ENCODE measurements at regions not wholly inside any gene's neighbourhood (a gene's known extent, or its start where the extent isn't known, plus 50 kb on each side); places are given as distances from the start of the nearest gene placed in this dataset.

DNA sequence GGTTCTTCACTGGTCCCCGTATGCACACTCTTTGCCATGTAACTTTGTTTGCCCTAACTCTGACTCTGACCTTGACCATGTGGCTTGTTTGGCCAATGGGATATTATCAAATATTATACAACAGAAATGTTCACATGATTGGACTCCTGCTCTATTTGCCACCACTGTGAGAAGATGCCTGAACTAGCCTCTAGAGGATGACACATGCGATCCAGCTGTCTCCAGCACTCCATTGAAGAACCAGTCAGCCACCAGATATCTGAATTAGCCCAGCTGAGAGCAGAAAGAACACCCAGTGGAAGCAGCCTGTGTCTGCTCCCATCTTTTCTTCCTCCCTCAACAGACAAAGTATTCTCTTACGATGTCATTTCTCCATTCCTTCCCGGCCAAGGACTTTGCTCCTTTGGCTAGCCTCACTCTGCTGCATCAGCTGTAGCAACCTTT, 412.1 kb downstream of the IRS1 start:
- no TSS peak for BruUV-seq (replicated peaks)
- TF ChIP-seq KDM2A (CRISPR knock-in tag; IDR thresholded peaks at IDR 0.05; ENCODE audit: borderline replicate concordance, low read depth): 0 out of 2 replicates have a peak, but pooled peaks have one; percentile 15
- peak; percentile 91 for TF ChIP-seq ZMYM4 (CRISPR knock-in tag; IDR thresholded peaks at IDR 0.05)
- no peak for TF ChIP-seq FOXA1 (IDR thresholded peaks at IDR 0.05)
- peak; percentile 38; the same call in 1 of the 2 replicates for TF ChIP-seq FOXA1 (CRISPR knock-in tag; IDR thresholded peaks at IDR 0.05)
- peak; percentile 55; the same call in 1 of the 2 replicates for TF ChIP-seq BCL6 (CRISPR knock-in tag; IDR thresholded peaks at IDR 0.05)
- 0 out of 2 replicates have a peak, but pooled peaks have one; percentile 49 for TF ChIP-seq ARID2 (CRISPR knock-in tag; IDR thresholded peaks at IDR 0.05; ENCODE audit: borderline replicate concordance)
- TF ChIP-seq HOXA3 (CRISPR knock-in tag; IDR thresholded peaks at IDR 0.05): 0 out of 2 replicates have a peak, but pooled peaks have one; percentile 35
- TF ChIP-seq ZNF331 (CRISPR knock-in tag; IDR thresholded peaks at IDR 0.05): peak; percentile 11; the same call in 1 of the 2 replicates
- peak; percentile 39; the same call in 1 of the 2 replicates for TF ChIP-seq ZNF350 (CRISPR knock-in tag; IDR thresholded peaks at IDR 0.05; ENCODE audit: borderline replicate concordance, low read depth)
- TF ChIP-seq ZBTB21 (CRISPR knock-in tag; IDR thresholded peaks at IDR 0.05): no peak
- TF ChIP-seq ZBTB8A (CRISPR knock-in tag; IDR thresholded peaks at IDR 0.05; ENCODE audit: borderline replicate concordance, low read depth): 0 out of 2 replicates have a peak, but pooled peaks have one; percentile 49
- 0 out of 2 replicates have a peak, but pooled peaks have one; percentile 42 for TF ChIP-seq ZNF7 (CRISPR knock-in tag; IDR thresholded peaks at IDR 0.05)
- TF ChIP-seq MED1 (CRISPR knock-in tag; IDR thresholded peaks at IDR 0.05): peak; percentile 68
- peak; percentile 55; the same call in 1 of the 2 replicates for TF ChIP-seq SMAD3 (CRISPR knock-in tag; IDR thresholded peaks at IDR 0.05)
- peak; percentile 73 for TF ChIP-seq RXRB (CRISPR knock-in tag; IDR thresholded peaks at IDR 0.05; ENCODE audit: borderline replicate concordance)
- TF ChIP-seq MXD4 (CRISPR knock-in tag; IDR thresholded peaks at IDR 0.05): no peak
- peak; percentile 82 for TF ChIP-seq SALL1 (CRISPR knock-in tag; IDR thresholded peaks at IDR 0.05)
- peak; percentile 87; the same call in 1 of the 2 replicates for TF ChIP-seq TEF (CRISPR knock-in tag; IDR thresholded peaks at IDR 0.05)
- TF ChIP-seq ZNF232 (CRISPR knock-in tag; IDR thresholded peaks at IDR 0.05; ENCODE audit: borderline replicate concordance): no peak
- 0 out of 2 replicates have a peak, but pooled peaks have one; percentile 18 for TF ChIP-seq NR1H2 (CRISPR knock-in tag; IDR thresholded peaks at IDR 0.05; ENCODE audit: borderline replicate concordance, low read depth)
- 0 out of 2 replicates have a peak, but pooled peaks have one; percentile 35 for TF ChIP-seq ZNF607 (CRISPR knock-in tag; IDR thresholded peaks at IDR 0.05; ENCODE audit: borderline replicate concordance)
- TF ChIP-seq DNMT3B (CRISPR knock-in tag; conservative IDR thresholded peaks at IDR 0.05): no peak
- no peak for TF ChIP-seq ISX (CRISPR knock-in tag; conservative IDR thresholded peaks at IDR 0.05)
- peak; percentile 36 for TF ChIP-seq STAG1 (CRISPR knock-in tag; IDR thresholded peaks at IDR 0.05)
- TF ChIP-seq ZNF24 (IDR thresholded peaks at IDR 0.05): no peak
- TF ChIP-seq ZNF264 (CRISPR knock-in tag; IDR thresholded peaks at IDR 0.05): peak; percentile 54; the same call in 1 of the 2 replicates
- TF ChIP-seq TFE3 (CRISPR knock-in tag; IDR thresholded peaks at IDR 0.05): peak; percentile 75
- TF ChIP-seq RARA (CRISPR knock-in tag; IDR thresholded peaks at IDR 0.05): peak; percentile 94

More for the DNA sequence above, 412.1 kb downstream of the IRS1 start:
- H3K36me3 ChIP-seq (replicated peaks in 1 of 2; ENCODE audit: control insufficient read depth in 1 of 2, insufficient read depth in 2 of 2, low read length in 2 of 2): no peaks in the 10 kb centered on the region
- H3K9ac ChIP-seq (ENCODE audit: insufficient read depth, low read depth, low read length): no peak overlapping the region
- CTCF ChIA-PET (ENCODE audit: low intra/inter-chr PET ratio, low total read pairs): no interaction called here
- H3K4me1 ChIP-seq (ENCODE audit: insufficient read depth, low read length): peaks cover 19% of the 10 kb centered on the region
- in situ Hi-C loops (cut with HindIII; ENCODE audit: extremely low pct_ligation_motif_present, low pct_unique_long_range_greater_than_20kb) (no loop called here), intact Hi-C loops (cut with micrococcal nuclease; ENCODE audit: unreplicated experiment) (loop anchor here (5.0 kb wide), 1 partner anchor 415 kb away; no protein-coding TSS in a partner anchor)
- no peaks in the 10 kb centered on the region for H3K9me3 ChIP-seq (ENCODE audit: low read length)
- peak; percentile 75 for DNase-seq (ENCODE audit: low spot score)
- peak; percentile 96 for ATAC-seq
- H3K27ac ChIP-seq (ENCODE audit: extremely low read length, insufficient read depth, low read length): no peak overlapping the region
- no peaks in the 10 kb centered on the region for H4K20me1 ChIP-seq (ENCODE audit: insufficient read depth, low read length)
- H3K4me3 ChIP-seq (replicated peaks in 1 of 3; ENCODE audit: insufficient read depth in 1 of 3, low read depth in 2 of 3, low read length in 3 of 3): no peak overlapping the region
- H3K79me2 ChIP-seq (ENCODE audit: insufficient read depth, low read length): no peaks in the 10 kb centered on the region
- WGBS (ENCODE audit: low lambda C conversion rate): 18% methylated on average over 4 of the region's 4 CpGs
- peak; percentile 56 for FAIRE-seq
- no peak overlapping the region for H2AFZ ChIP-seq (ENCODE audit: low read length)
- 0 out of 5 replicates have a peak, but pooled peaks cover 0 to 3% of the 10 kb centered on the region in 2 experiments for H3K27me3 ChIP-seq (ENCODE audit: control insufficient read depth in 1 of 2, insufficient read depth in 2 of 2, low read length in 2 of 2)
- peak overlapping the region; percentile 26 for H3K4me2 ChIP-seq (ENCODE audit: low read depth, low read length)
- POLR2A ChIA-PET: interaction anchor here (1.5 kb wide), 1 partner anchor 413 kb away, joined by 5 read pairs; the partner anchor contains the start of gene IRS1
